CMK (cell line): ENCODE measurements at regions not wholly inside any gene's neighbourhood (a gene's known extent, or its start where the extent isn't known, plus 50 kb on each side); places are given as distances from the start of the nearest gene placed in this dataset.

Experiments used
- DNase-seq: peaks from one replicate; pipeline ENCODE4 v3.0.0-alpha.2; 2010; ENCODE audit warnings: low read depth

DNA sequence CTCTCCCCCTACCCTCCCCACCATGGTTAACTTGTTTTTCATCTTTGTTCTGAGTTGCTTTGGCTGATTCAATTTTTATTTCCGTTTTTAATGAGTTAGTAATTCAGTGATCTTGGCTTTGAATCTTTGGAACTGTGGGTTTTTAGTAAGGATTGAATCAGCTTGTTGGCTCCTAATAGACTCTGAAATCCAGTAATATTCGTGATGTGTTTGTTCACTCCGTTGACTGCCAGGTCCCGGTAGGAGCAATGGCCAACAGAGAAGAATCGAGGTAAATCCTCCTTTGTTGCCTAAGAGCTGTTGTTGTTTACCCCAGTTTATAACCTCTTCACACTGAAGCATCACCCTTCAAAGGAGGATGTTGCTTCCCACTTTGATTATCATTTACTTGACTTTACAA lies 92.7 kb downstream of the PCSK1 start:
- DNase-seq = no peak

DNA sequence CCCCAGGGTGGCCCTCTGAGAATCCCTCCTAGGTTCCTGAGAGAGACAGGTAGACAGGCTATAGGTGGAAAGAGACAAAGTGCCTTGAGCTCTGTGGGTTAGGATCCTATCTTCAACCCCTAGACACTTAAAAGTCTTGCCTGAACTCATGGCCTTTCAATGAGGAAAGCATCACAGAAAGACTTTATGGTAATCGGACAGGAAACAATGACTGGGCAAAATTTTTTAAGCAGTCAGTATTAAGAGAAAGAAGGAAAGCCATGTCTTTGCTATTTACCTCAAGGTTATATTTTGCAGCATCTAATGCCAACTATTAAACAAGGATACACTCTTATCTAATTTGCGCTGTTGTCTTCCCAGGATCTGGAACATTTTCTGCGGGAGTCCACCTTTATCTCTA lies 93.2 kb downstream of the PCSK1 start:
- DNase-seq = no peak

DNA sequence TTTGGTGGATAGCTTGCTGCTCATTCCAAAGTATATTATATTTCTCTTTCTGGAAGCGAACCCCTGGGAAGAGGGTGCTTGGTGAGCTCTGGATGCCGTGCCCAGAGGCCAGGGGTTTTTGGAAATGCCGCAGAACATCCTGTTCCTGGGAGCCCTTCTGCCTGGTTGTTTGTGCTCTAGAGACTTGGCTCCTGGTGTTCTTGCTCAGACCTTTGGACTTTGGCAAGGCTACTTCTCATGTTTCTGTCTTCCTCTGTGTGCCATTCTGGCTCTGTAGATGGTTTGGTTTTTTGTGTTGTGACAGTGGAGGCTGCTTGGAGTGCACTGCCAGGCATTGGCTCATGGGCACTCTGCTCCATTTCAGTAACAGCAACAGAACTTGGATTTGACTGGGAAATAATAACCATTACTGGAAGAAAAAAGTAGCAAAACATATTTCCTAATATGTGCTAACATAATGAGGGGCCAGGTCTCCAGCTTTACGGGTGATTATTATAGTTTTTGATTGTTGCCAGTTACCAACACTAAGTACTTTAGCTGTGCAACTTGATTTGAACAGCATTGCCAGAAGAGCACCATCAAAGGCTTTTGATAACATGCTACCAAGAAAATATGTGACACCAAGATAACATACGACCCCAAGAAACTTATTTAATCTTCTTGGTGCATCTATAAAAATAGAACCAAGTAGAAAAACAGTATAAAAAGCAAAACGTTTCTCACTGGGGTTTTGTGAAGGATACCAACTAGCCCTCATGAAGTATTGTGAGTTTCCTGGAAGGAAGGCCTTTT lies 94.2 kb downstream of the PCSK1 start:
- DNase-seq = no peak

DNA sequence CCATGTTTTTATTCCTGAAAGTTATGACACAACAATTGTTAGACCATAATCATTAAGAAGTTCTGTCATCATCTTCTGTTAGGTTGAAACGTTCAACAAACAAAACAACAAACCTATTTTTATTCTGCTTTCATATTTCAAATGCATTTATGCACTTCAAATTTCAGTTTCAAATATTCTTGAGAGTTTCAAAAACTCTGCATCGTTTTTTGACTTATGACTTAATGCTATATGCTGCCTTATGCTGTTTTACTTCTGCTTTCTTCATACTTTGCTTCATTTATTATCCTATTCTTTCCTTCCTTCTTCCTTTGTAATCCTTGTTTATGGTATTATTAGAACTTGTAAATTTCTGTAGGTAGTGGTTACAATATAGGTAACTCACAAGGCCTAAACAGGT lies 95.0 kb downstream of the PCSK1 start:
- DNase-seq = no peak

DNA sequence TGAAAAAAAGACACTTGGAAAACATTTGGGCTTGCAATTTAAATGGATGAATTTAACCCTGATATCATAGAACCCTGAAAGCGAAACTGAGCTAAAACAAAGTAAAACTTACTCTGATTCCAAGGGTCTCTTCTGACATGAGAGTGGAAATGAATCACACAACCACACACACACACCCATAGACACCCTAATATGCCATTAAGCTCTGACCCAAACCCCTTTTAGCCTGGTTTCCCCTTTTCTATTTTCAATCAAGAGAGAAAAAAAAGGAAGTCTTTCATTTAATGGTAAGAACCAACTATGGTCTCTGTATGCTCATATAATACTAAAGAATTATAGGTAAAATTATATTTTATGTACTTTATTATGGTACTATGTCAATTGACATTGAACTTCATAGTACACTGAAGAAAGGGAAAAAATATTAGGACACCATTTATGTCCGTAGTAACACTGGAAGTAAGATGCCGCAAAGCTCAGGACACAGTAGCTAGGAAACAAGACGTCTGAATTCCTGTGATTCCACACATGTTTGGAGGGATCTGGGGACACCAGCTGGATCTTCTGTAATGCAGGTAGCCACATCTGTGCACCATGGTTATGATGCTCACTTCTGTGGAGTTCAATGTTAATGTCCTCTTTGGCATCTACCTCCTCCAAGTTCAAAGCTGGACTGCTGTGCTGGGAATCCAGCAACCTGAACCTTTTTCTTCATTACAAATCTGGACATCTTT lies 95.8 kb downstream of the PCSK1 start:
- no peak for DNase-seq

DNA sequence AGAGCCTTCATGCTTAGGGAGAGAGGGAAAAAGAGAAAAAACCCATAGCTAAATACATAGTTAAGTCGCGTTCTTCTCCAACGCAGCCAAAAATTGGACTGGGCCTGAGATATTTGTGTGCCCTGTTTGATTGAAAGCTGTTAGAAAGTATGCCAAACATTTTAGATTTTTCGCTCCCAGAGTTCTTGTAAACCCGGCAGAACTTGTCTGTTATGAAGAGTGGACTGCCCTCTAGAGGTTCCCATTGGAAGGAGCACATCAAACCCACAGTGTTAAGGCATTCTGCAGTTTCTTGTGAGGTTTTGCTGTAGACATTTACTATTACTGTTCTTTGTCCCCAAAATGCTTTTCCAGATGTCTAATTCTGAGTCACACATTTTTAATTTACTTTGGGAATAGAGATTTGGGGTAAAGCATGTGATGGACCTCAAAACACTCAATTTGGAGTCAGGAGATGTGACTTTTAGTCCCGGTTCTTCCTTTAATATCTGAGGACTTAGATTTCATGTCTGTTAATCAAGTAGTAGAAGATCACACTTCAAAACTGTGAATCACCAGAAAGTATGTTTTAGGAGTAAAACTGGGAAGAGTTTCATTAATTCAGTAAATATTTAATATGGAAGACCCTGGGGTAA lies 96.6 kb downstream of the PCSK1 start:
- peak; percentile 35 for DNase-seq

DNA sequence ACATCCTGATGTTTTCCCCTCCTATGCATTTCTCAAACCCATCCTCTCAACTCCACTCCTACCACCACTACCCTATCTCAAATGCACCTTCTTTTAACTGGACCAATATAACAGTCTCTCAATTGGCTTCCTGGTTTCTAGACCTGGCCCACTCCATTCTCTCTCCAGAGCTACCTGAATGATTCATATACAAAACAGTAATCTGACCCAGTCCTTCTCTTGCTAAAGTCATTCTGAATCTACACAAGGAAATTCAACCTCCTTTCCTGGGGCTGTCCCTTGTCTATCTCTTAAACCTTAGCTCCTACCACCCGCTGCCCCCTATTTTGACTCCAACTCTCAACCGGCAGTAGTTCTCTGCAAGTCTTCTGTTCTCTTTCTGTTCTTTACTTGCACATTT lies 97.2 kb downstream of the PCSK1 start:
- DNase-seq = no peak

DNA sequence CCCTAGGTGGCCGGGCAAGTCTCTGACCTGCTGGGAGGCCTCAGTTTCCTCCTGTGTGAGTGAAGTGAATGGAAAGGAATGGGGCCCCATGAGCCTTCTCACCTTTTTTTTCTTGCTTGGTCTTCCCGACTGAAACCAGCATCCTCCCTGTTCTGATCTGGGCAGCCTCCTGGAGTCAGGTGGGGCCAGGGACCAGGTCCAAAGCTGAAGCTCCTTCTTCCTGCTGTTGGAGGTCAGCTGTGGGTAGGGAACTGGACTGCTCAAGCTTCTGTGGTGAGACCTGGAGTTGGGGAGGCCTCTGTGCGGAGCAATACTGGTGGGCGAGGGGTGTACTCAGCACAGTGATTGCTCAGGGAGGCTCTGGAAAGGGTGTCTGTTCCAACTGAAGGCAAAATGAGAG lies 99.7 kb downstream of the PCSK1 start:
- DNase-seq = no peak

DNA sequence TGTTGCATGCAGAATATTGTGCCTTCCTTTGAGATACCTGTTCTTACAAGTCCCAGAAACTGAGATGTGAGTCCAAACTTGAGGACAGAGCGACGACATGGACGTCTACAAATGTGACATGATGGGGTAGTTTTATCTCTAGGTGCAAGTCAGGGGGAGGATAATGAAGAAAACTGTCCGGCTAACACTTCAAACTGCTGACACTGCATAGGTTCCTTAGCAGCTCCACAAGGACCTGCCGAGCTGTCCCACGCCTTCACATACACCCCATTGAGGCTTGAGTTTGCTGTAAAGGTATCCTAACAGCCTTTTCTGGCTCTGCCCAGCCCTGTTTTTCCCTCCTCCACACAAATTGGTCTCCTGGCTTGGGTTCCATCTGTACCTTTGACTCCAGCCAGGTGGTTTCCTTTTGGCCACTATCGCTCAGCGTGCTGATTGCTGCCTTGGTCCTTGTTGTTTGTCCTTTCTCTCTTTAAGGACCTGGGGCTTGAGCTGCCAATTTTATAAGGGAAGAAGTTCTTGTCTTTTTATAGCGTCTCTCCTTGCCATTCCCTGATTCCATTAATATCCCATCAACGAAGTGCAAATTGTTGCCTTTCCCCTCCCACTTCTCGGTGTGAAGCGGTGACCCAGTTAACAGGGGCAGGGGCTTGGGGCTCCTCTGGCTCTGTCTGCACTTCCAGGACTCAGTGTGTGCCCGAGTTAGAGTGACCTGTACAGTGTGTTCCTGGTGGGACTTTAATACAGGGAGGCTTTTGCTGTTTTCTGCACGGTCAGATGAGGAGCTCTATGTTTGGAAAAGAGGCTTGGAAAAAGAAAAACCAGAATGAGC lies 100.3 kb downstream of the PCSK1 start:
- DNase-seq = no peak

DNA sequence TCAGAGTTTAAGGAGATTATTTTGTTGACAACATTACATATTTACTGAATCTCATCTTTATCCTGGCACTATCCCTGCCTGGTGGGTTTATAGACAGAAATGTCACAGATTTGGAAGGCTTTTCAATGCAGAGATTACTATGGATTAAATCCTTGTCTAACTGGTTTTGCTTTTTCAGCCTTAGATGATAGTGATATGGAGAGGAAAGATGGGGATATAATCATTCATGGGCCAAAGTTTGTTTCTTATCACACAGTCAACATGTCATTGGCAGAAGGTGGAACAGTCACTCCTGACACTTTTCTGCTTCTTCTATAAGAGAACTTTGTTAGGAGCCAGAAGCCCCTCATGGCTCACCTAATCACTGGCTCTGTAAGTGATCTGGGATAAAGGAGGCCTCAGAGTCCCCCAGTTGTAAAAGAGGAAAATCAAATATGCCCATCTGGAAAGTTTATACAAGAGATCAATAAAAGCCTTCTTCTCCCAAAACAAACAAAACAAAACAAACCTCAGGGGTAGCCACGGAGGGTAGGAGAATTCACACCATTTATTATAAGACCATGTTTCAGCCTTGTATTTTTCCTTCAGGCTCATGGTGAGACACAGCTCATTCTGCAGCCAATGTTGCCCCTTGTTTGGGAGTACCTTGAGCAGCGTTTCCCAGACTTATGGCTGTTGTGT lies 101.2 kb downstream of the PCSK1 start:
- no peak for DNase-seq

DNA sequence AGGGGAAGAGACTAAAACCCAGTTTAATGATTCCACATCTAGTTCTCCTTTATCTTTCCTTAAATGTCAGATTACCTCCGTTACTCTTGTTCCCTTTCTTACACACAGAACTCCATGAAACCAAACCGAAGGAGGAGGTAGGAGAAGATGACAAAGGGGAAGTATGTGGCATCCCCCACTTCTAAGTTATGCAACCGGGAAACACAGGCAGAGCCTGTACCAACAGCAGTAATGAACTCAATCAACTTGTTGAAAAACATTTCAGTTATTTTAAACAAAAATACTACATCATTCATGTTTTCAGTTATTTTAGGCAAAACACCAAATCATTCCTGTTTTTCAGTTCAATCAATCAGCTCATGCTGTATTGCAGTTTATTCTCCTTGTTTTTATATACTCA lies 101.8 kb downstream of the PCSK1 start:
- no peak for DNase-seq

DNA sequence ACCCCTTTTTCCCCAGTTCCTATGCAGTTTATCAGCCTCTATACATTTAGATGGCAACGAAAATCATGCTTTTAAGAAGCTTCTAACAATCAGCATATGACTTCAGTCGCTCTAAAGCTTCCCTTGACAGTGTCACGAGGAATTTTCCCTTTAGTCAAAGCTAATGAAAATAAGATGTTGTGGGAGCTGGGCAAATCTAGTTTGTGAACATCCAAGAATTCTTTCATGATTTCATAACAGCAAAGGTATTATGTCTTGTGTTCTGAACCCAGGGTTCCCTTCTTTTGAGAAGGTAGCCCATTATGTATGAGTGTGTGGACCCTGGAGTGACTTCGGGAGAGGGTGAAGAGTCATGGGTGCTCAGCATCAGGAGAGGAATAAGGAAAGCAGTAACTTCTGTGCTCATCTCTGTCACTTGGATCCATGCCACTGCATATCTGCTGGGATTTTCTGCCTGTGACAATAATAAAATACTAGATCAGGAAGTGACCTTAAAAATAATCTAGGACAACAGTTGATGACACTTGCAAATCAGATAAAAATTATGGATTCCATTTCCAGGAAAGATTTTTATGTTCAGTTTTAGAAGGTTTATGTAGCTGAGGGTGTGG lies 102.4 kb downstream of the PCSK1 start:
- no peak for DNase-seq

DNA sequence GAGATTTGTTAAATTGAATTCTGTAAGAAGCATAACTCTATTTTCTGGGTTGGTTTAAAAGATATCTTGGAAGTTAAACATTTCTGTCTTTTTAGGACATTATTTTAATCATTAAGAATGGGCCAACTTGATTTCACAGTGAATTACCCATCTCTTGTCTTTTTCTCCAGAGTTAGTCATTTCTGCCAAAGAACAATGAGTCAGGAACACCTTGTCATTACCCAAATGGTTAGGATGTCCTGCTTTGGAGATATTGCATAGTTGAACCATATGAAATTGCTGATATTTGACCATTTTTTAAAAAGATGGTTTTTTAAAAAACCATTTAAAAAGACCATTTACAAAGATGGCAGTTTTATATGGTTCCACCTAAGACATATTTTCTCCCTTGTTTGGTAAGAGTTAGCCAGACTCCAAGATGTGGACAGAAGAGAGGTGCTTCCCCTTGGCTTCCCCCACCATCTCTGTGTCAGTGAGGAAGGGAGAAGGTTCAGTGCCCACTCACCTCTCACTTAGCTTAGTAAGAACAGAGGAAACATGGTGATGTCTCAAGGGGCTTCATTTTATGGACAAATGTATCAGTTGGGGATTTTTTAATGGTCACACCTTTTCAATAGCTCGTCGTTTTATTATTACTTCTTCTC lies 103.0 kb downstream of the PCSK1 start:
- no peak for DNase-seq

DNA sequence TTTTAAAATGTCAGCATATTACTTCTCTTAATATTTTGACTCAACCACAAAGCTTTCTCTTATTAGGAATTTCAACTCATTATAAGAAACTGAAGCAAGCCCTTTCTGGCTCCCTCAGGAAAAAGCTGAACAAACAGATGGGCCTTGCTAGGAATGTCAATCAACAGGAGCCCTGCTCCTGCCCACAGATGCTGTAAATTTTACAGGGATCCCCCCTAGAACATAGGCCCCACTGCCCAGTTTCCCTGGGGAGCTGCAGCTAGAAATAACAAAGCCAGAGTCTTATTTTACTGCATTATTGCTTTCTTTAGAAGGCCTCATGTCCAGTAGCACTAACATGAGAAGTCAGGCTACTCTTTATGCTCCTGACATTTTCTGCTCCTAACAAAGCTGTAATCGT lies 103.8 kb downstream of the PCSK1 start:
- DNase-seq = no peak

DNA sequence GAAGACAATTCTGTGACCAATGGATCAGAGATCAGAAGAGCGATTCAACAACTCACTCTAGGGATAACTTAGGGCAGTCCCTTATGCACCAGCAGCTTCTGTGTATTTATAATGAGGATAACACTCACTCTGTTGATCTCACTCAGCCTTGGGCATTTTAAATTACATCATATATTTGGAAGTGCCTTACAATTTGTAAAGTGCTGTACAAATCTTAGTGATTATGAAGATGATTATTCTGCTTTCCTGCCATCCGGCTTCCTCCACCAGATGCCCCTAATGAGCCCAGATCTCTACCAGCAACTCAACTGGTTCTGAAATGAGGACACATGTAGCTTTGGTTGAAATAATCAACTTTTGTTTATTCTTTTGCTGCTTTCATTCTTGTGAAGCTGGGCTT lies 105.3 kb downstream of the PCSK1 start:
- no peak for DNase-seq

DNA sequence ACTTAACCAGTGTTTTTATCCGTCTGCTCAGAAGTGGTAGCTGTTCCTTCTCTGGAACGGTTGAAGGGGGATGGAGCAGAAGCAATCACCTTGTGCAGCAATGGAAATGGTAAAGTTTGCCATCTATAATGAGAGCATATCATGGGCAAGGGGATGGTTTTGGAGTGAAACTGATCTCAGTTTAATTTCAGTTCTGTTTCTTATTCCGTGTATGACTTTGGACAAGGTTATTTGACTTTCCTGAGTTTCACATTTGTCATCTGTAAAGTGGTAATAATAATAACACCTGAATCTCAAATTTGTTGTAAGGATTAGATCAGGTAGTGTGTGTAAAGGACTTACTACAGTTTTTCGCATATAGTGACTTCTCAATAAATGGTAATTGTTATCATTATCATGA lies 106.1 kb downstream of the PCSK1 start:
- DNase-seq = no peak

DNA sequence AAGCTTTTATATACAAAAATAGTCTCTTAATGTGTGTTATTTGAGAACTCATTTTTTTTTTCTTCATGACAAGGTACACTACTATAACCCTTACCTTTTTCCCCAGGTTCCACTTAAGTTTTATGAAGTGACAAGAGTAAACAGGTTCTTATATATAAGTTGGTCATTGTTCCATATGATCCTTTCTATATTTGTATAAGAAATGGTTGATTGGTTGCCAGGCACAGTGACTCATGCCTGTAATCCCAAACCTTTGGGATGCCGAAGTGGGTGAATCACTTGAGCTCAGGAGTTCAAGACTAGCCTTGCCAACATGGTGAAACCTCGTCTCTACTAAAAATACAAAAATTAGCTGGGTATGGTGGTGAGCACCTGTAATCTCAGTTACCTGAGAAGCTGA lies 108.3 kb downstream of the PCSK1 start:
- no peak for DNase-seq

DNA sequence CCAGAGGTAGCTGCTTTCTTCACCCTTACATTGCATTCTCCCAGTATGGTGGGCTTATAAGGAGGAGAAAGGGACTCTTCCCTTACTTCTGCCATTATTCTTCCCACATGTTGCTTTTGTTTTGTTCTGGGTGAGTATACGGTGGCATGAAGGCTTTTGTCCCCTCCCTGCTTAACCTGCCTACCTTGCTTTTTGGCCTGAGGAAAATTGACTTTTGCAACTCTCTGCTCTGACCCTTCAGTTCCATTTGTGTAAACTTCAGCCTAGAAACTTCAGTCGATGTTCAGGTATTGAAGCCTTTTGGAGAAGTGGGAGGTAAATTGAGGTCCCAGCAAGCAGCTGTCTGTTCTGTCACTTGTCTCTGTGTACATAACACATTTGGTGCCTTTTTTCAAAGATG lies 110.2 kb downstream of the PCSK1 start:
- no peak for DNase-seq

DNA sequence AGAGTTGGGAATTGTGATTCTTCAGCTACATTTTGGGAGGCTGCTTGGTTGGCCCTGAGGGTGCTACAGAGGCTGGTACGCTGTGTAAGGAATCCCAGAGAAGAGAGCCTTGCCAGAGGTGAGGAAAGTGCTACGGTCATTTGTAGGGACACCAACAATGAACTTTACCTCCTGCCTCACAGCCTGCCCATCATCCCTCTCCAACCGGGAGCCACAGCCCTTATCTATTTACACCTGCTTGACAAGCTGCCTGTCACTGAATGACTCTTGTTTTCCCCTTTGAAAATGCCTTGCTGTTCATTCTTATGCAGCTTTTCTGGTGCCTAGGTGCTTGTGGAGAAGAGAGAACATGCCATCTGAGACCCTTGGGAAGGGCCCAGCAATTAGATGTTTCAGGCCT lies 110.8 kb downstream of the PCSK1 start:
- DNase-seq = no peak

DNA sequence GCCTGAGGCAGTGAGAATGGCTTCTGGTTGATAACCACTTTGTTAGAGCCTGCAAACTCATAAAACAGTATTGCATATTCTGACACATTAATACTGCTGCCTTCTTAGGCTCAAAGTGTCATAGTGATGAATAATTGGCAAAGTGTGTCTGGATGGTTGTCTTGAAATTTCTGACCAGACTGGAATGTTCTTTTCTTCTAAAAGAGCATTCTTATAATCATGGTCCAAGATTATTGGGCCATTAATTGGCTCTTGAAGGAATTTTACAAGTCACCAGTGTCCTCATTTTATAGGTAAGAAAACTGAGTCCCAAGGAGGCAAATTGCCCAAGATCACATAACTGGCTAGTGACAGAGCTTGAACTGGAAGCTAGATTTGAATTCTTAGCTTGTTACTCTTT lies 111.7 kb downstream of the PCSK1 start:
- no peak for DNase-seq

DNA sequence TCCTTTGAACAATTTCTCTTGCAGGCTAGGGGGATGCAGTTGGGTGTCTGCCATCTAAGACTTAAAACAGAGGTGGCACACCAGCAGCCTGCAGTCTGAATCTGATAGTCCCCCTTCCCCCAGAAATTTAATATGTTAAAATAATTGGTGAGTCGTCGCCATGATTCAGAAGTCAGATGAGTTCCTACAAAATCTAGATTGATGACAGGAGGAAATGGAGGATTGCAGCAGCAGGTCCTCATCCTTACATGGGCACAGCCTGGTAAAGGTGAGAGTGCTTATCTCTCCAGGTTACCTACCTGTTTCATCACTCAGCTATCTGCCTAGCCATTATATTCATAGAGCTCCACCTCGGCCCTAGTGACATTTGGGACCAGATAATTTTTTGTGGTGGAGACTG lies 112.3 kb downstream of the PCSK1 start:
- no peak for DNase-seq
